HCT116 (cell line): ENCODE measurements at regions not wholly inside any gene's neighbourhood (a gene's known extent, or its start where the extent isn't known, plus 50 kb on each side); places are given as distances from the start of the nearest gene placed in this dataset.

Experiments used
- ATAC-seq: fragments of 200-7000 bp; cut with Tn5 transposase; 2 replicates; pipeline ENCODE4 v1.9.1; 2020; ENCODE audit warnings: mild to moderate bottlenecking, moderate library complexity
- BruUV-seq: library from RNA; stranded (reverse); fragments of 400-500 nt; replicated peaks from 2 replicates; lab custom pipeline; 2021; lab: Mats Ljungman, UMichigan
- CTCF ChIA-PET: fragments of 300-600 bp; sonication (Branson Sonifier 250); formaldehyde crosslinking; loops from one replicate; lab custom pipeline; 2021; ENCODE audit warnings: antibody characterized with exemption; lab: Charles Lee
- POLR2A ChIA-PET: fragments of 300-600, 350-600 bp; sonication (Branson Sonifier 250); formaldehyde crosslinking; loops from one replicate; lab custom pipeline; 2021; ENCODE audit warnings: antibody characterized with exemption; lab: Charles Lee
- RAD21 ChIA-PET, 2 experiments: fragments of 300-600 bp; sonication (Branson Sonifier 250); formaldehyde crosslinking; loops; one replicate each; lab custom pipeline; 2023; ENCODE audit warnings: low total read pairs in 2 of 2; ENCODE audit not compliant: uncharacterized antibody in 2 of 2, unreplicated experiment in 2 of 2, low non-redundant PET in 1 of 2; lab: Charles Lee
- DNase-seq: peaks from one replicate; pipeline ENCODE4 v3.0.0-alpha.2; 2010; ENCODE audit warnings: low read depth, low spot score
- H2AFZ ChIP-seq: fragments of 200-600 bp; shearing (Covaris generic), sonication (generic); 2 replicates; pipeline ENCODE4 v1.6.1; 2017; ENCODE audit warnings: low read depth, mixed run types, mixed read lengths, antibody characterized with exemption, low read length; ENCODE audit not compliant: poor library complexity, severe bottlenecking
- H3K27ac ChIP-seq: 2 replicates; pipeline ENCODE4 v1.5.1; 2012; ENCODE audit warnings: low read depth, low read length
- H3K27me3 ChIP-seq: fragments of 200-600 bp; sonication (generic); 2 replicates; pipeline ENCODE4 v1.6.1; 2016; ENCODE audit warnings: mixed run types, low read length, mixed read lengths; ENCODE audit not compliant: insufficient read depth
- H3K36me3 ChIP-seq, 2 experiments: fragments of 200-500 bp in 1 of 2; fragments of 200-600 bp in 1 of 2; sonication (Bioruptor generic) in 1 of 2; sonication (generic) in 1 of 2; 2 replicates each; pipeline versions ENCODE4 v1.5.1 to v1.6.1; 2014 to 2016; ENCODE audit warnings: low read length in 2 of 2, inconsistent platforms in 1 of 2, mixed read lengths in 1 of 2, mixed run types in 1 of 2; ENCODE audit not compliant: insufficient read depth in 2 of 2, control insufficient read depth in 1 of 2
- H3K4me1 ChIP-seq, 2 experiments: fragments of 200-600 bp in 1 of 2; sonication (generic) in 1 of 2; 2 replicates each; pipeline versions ENCODE4 v1.5.1 to v1.6.1; 2012 to 2017; ENCODE audit warnings: low read length in 2 of 2, inconsistent platforms in 1 of 2, mild to moderate bottlenecking in 1 of 2, mixed read lengths in 1 of 2, mixed run types in 1 of 2, moderate library complexity in 1 of 2; ENCODE audit not compliant: insufficient read depth in 2 of 2, control insufficient read depth in 1 of 2
- H3K4me2 ChIP-seq: fragments of 200-600 bp; sonication (generic); 2 replicates; pipeline ENCODE4 v1.6.1; 2017; ENCODE audit warnings: mixed run types, low read length, mixed read lengths
- H3K4me3 ChIP-seq, 2 experiments: fragments of 200-600 bp in 1 of 2; sonication (generic) in 1 of 2; replicated peaks in 1 of 2; 2 replicates each; pipeline ENCODE4 v1.5.1; 2011 to 2016; ENCODE audit warnings: low read length in 2 of 2, control low read depth in 1 of 2, low read depth in 1 of 2, mild to moderate bottlenecking in 1 of 2, mixed read lengths in 1 of 2, mixed run types in 1 of 2
- H3K79me2 ChIP-seq: fragments of 200-600 bp; sonication (generic); 2 replicates; pipeline ENCODE4 v1.6.1; 2017; ENCODE audit warnings: mild to moderate bottlenecking, mixed run types, low read length, moderate library complexity, mixed read lengths; ENCODE audit not compliant: insufficient read depth
- H3K9ac ChIP-seq: fragments of 200-600 bp; sonication (generic); 2 replicates; pipeline ENCODE4 v1.6.1; 2016; ENCODE audit warnings: low read length, mixed read lengths
- H3K9me2 ChIP-seq: fragments of 200-600 bp; sonication (generic), shearing (Covaris generic); 2 replicates; pipeline ENCODE4 v1.6.1; 2017; ENCODE audit warnings: mixed run types, mild to moderate bottlenecking, moderate library complexity; ENCODE audit not compliant: insufficient read depth
- H3K9me3 ChIP-seq, 2 experiments: fragments of 200-500 bp in 1 of 2; fragments of 200-600 bp in 1 of 2; sonication (Bioruptor generic) in 1 of 2; sonication (generic) in 1 of 2; 2 replicates each; pipeline ENCODE4 v1.6.1; 2014 to 2017; ENCODE audit warnings: low read length in 2 of 2, mixed read lengths in 2 of 2, inconsistent platforms in 1 of 2, low read depth in 1 of 2, mild to moderate bottlenecking in 1 of 2, mixed run types in 1 of 2, moderate library complexity in 1 of 2; ENCODE audit not compliant: control insufficient read depth in 1 of 2, insufficient read depth in 1 of 2
- H4K20me1 ChIP-seq: fragments of 200-600 bp; sonication (generic), shearing (Covaris generic); 2 replicates; pipeline ENCODE4 v1.6.1; 2017; ENCODE audit warnings: mixed run types, mild to moderate bottlenecking, moderate library complexity; ENCODE audit not compliant: insufficient read depth
- CBX3 ChIP-seq: IDR thresholded peaks from 2 replicates; pipeline ENCODE4 v1.6.1; 2012; ENCODE audit warnings: low read depth
- CEBPB ChIP-seq: IDR thresholded peaks from 2 replicates; pipeline ENCODE4 v1.6.1; 2012; ENCODE audit warnings: low read depth
- EGR1 ChIP-seq: IDR thresholded peaks from 2 replicates; pipeline ENCODE4 v1.6.1; 2012; ENCODE audit warnings: low read depth
- EZH2phosphoT487 ChIP-seq: fragments of 200-600 bp; IDR thresholded peaks from 2 replicates; pipeline ENCODE4 v1.6.1; 2018; ENCODE audit warnings: antibody characterized with exemption, borderline replicate concordance
- JUND ChIP-seq: IDR thresholded peaks from 2 replicates; pipeline ENCODE4 v1.6.1; 2012
- POLR2A ChIP-seq: IDR thresholded peaks from 2 replicates; pipeline ENCODE4 v1.7.0; 2011; ENCODE audit warnings: borderline replicate concordance; ENCODE audit not compliant: insufficient read depth, insufficient read length; ENCODE audit errors: extremely low read depth
- POLR2AphosphoS5 ChIP-seq: IDR thresholded peaks from 2 replicates; pipeline ENCODE4 v1.6.1; 2011; ENCODE audit warnings: mild to moderate bottlenecking, low read depth, low read length, moderate library complexity
- RAD21 ChIP-seq: IDR thresholded peaks from 2 replicates; pipeline ENCODE4 v1.6.1; 2012; ENCODE audit warnings: low read depth, mild to moderate bottlenecking
- SIN3A ChIP-seq: IDR thresholded peaks from 2 replicates; pipeline ENCODE4 v1.6.1; 2012; ENCODE audit warnings: low read depth
- SRF ChIP-seq: IDR thresholded peaks from 2 replicates; pipeline ENCODE4 v1.6.1; 2012; ENCODE audit warnings: low read depth
- YY1 ChIP-seq: IDR thresholded peaks from 2 replicates; pipeline ENCODE4 v1.6.1; 2011; ENCODE audit warnings: low read length, low read depth, moderate library complexity, mild to moderate bottlenecking; ENCODE audit not compliant: insufficient replicate concordance; ENCODE audit errors: extremely low read depth
- ZFX ChIP-seq: fragments of 450-650 bp; IDR thresholded peaks from 2 replicates; pipeline ENCODE4 v1.6.1; 2017
- ZNF274 ChIP-seq: fragments of 200-500 bp; sonication (Bioruptor generic); IDR thresholded peaks from 2 replicates; pipeline ENCODE4 v1.6.1; 2014; ENCODE audit warnings: mild to moderate bottlenecking, low read depth, low read length, inconsistent platforms
- intact Hi-C: fragments of 100-400 bp; cut with micrococcal nuclease; formaldehyde crosslinking; loops from 2 replicates; pipeline ENCODE4 v1.10.0; 2022
- TF ChIP-seq, protein P1 (sequence below), 3 experiments: fragments of 200-600 bp in 1 of 3; sonication (generic) in 1 of 3; IDR thresholded peaks in 2 of 3; conservative IDR thresholded peaks in 1 of 3; 2 replicates each; pipeline ENCODE4 v1.5.1; 2012 to 2017; ENCODE audit warnings: low read depth in 2 of 3, low read length in 2 of 3, antibody characterized with exemption in 1 of 3, borderline replicate concordance in 1 of 3, control low read depth in 1 of 3, mild to moderate bottlenecking in 1 of 3, mixed read lengths in 1 of 3, mixed run types in 1 of 3, moderate library complexity in 1 of 3; ENCODE audit not compliant: insufficient read depth in 1 of 3
- TF ChIP-seq, protein P2 (sequence below): IDR thresholded peaks from 2 replicates; pipeline ENCODE4 v1.6.1; 2012
- TF ChIP-seq, protein P3 (sequence below): IDR thresholded peaks from 2 replicates; pipeline ENCODE4 v1.6.1; 2011; ENCODE audit warnings: mild to moderate bottlenecking, low read length, moderate library complexity; ENCODE audit not compliant: insufficient replicate concordance; ENCODE audit errors: extremely low read depth

DNA sequence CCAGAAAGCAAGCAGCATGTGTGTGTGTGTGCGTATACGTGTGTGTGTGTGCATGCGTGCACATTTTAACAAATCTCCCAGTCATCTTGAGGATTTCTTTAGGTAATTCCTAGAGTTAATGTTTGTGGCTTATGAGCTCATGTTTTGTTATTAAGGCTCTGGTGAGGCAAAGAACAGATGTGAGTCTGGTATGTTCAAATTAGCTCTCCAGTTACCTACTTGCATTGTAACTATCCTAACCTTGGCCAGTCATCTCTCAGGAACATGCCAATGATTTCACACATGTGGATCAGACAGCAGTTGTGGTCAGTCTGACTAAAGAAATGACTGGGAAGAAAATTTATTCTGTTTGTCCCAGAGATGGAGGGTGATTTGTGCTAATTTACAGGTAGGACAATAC lies 163.1 kb downstream of the IZUMO3 start (continued):
- TF ChIP-seq, protein P1, sequence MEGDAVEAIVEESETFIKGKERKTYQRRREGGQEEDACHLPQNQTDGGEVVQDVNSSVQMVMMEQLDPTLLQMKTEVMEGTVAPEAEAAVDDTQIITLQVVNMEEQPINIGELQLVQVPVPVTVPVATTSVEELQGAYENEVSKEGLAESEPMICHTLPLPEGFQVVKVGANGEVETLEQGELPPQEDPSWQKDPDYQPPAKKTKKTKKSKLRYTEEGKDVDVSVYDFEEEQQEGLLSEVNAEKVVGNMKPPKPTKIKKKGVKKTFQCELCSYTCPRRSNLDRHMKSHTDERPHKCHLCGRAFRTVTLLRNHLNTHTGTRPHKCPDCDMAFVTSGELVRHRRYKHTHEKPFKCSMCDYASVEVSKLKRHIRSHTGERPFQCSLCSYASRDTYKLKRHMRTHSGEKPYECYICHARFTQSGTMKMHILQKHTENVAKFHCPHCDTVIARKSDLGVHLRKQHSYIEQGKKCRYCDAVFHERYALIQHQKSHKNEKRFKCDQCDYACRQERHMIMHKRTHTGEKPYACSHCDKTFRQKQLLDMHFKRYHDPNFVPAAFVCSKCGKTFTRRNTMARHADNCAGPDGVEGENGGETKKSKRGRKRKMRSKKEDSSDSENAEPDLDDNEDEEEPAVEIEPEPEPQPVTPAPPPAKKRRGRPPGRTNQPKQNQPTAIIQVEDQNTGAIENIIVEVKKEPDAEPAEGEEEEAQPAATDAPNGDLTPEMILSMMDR (IDR thresholded peaks at IDR 0.05 in 2 of 3, conservative IDR thresholded peaks at IDR 0.05 in 1 of 3; ENCODE audit: borderline replicate concordance in 1 of 3, insufficient read depth in 1 of 3, low read depth in 2 of 3, low read length in 2 of 3): no peak
- TF ChIP-seq EZH2phosphoT487 (no peak), YY1 (no peak), RAD21 (no peak), ZFX (no peak)
- TF ChIP-seq, protein P2, sequence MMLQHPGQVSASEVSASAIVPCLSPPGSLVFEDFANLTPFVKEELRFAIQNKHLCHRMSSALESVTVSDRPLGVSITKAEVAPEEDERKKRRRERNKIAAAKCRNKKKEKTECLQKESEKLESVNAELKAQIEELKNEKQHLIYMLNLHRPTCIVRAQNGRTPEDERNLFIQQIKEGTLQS: no peak

DNA sequence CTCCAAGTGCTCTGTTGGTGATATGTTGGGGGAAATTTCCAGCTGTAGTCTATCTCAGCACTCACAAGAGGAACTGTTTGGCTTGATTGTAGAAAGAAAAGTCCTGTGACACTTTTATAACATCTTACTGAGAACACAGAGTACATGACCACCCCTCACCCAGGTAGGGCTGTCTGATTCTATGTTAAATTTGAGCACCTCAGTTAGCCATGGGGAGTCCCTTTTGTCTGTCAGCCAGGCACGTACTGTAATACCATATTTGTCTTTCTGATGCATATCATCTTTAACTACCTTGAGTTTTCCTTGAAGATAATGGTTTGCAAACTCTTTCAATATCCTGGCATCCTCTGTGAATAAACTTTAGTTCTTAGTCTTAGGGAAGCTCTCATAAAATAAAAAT lies 164.5 kb downstream of the IZUMO3 start:
- TF ChIP-seq EGR1 (no peak), CEBPB (no peak), POLR2AphosphoS5 (no peak), SIN3A (no peak), CBX3 (no peak), EZH2phosphoT487 (no peak), JUND (no peak), ZNF274 (no peak), POLR2A (no peak), SRF (no peak), ZFX (no peak), RAD21 (no peak)
- TF ChIP-seq, protein P2: no peak
- TF ChIP-seq, protein P3, sequence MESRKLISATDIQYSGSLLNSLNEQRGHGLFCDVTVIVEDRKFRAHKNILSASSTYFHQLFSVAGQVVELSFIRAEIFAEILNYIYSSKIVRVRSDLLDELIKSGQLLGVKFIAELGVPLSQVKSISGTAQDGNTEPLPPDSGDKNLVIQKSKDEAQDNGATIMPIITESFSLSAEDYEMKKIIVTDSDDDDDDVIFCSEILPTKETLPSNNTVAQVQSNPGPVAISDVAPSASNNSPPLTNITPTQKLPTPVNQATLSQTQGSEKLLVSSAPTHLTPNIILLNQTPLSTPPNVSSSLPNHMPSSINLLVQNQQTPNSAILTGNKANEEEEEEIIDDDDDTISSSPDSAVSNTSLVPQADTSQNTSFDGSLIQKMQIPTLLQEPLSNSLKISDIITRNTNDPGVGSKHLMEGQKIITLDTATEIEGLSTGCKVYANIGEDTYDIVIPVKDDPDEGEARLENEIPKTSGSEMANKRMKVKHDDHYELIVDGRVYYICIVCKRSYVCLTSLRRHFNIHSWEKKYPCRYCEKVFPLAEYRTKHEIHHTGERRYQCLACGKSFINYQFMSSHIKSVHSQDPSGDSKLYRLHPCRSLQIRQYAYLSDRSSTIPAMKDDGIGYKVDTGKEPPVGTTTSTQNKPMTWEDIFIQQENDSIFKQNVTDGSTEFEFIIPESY: no peak
- TF ChIP-seq, protein P1 (IDR thresholded peaks at IDR 0.05 in 2 of 3, conservative IDR thresholded peaks at IDR 0.05 in 1 of 3; ENCODE audit: borderline replicate concordance in 1 of 3, insufficient read depth in 1 of 3, low read depth in 2 of 3, low read length in 2 of 3): no peak
- POLR2A ChIA-PET: no interaction called here
- Histone ChIP-seq H2AFZ (no peak overlapping the region), H3K9ac (no peak overlapping the region), H3K4me1 (no peaks in the 10 kb centered on the region), H3K9me3 (peaks cover 11 to 26% of the 10 kb centered on the region in 2 experiments; a peak in 3 of 4 replicates), H3K27me3 (no peaks in the 10 kb centered on the region), H3K36me3 (no peaks in the 10 kb centered on the region), H3K4me2 (no peak overlapping the region), H3K4me3 (no peak overlapping the region), H4K20me1 (no peaks in the 10 kb centered on the region), H3K27ac (no peak overlapping the region), H3K9me2 (no peaks in the 10 kb centered on the region), H3K79me2 (no peaks in the 10 kb centered on the region)
- BruUV-seq: no TSS peak
- ATAC-seq: no peak
- intact Hi-C loops: no loop called here
- RAD21 ChIA-PET: no interaction called here
- CTCF ChIA-PET: no interaction called here
- no peak for DNase-seq
